Medulla oblongata (tissue), 1 donor: ENCODE measurements at regions not wholly inside any gene's neighbourhood (a gene's known extent, or its start where the extent isn't known, plus 50 kb on each side); places are given as distances from the start of the nearest gene placed in this dataset.

Experiments
- DNase-seq: peaks from one replicate; pipeline ENCODE4 v3.0.0-alpha.2; 2015; ENCODE audit errors: extremely low spot score

GRCh38 chr1:244346972-244347618, 104.6 kb downstream of the ADSS2 start:
- DNase-seq, result no peak

- no peak for DNase-seq
These were observed 103.8 kb downstream of the ADSS2 start for GRCh38 chr1:244347942-244348341.

- no peak for DNase-seq
These were observed 102.6 kb downstream of the ADSS2 start for GRCh38 chr1:244349103-244349531.

GRCh38 chr1:244349581-244350001, 102.1 kb downstream of the ADSS2 start:
- no peak for DNase-seq

- DNase-seq, result no peak
These were observed 101.7 kb downstream of the ADSS2 start for GRCh38 chr1:244350027-244350426.

GRCh38 chr1:244352156-244352830, 99.4 kb downstream of the ADSS2 start:
- no peak for DNase-seq

- DNase-seq, result peak; percentile 12
These were observed 98.1 kb downstream of the ADSS2 start for GRCh38 chr1:244353551-244354091.

GRCh38 chr1:244354810-244355278, 96.9 kb downstream of the ADSS2 start:
- no peak for DNase-seq

- DNase-seq, result no peak
These were observed 95.3 kb downstream of the ADSS2 start for GRCh38 chr1:244356376-244356775.
